ENCODE measurements at regions not wholly inside any gene's neighbourhood (a gene's known extent, or its start where the extent isn't known, plus 50 kb on each side); places are given as distances from the start of the nearest gene placed in this dataset.

DNA sequence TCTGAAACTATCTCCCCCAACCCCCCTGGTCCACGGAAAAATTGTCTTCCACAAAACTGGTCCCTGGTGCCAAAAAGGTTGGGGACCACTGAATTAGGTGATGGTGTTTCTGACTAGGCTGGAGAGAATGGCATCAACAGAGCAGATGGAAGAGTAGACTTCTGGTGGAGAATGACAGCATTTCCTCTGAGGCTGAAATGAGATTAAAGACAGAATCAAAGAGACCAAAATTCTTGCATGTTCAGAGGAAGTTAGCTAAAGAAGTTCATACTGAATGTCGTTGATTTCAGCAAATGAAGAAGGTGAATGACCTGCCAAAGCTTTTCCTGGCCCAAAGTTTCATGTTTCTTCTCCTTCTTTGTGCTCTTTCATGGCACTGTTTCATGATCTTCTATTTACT is 188.2 kb upstream of the RUNX1 start:
- Histone ChIP-seq H3K4me1 (no peaks in the 10 kb centered on the region), H3K36me3 (no peaks in the 10 kb centered on the region), H3K27ac (no peak overlapping the region), H3K9me3 (peaks cover 0 to 7% (median 0%) of the 10 kb centered on the region in 4 donors), H3K4me3 (no peak overlapping the region), H3K27me3 (no peaks in the 10 kb centered on the region)
- WGBS, 2 donors: 70 to 72% methylated on average over 2 of the region's 2 CpGs
- ATAC-seq (ENCODE audit: low FRiP score in 2 of 2) (no peak), DNase-seq (no peak)
- TF ChIP-seq, protein P1, sequence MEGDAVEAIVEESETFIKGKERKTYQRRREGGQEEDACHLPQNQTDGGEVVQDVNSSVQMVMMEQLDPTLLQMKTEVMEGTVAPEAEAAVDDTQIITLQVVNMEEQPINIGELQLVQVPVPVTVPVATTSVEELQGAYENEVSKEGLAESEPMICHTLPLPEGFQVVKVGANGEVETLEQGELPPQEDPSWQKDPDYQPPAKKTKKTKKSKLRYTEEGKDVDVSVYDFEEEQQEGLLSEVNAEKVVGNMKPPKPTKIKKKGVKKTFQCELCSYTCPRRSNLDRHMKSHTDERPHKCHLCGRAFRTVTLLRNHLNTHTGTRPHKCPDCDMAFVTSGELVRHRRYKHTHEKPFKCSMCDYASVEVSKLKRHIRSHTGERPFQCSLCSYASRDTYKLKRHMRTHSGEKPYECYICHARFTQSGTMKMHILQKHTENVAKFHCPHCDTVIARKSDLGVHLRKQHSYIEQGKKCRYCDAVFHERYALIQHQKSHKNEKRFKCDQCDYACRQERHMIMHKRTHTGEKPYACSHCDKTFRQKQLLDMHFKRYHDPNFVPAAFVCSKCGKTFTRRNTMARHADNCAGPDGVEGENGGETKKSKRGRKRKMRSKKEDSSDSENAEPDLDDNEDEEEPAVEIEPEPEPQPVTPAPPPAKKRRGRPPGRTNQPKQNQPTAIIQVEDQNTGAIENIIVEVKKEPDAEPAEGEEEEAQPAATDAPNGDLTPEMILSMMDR (IDR thresholded peaks at IDR 0.05): no peak
- TF ChIP-seq POLR2AphosphoS5 (IDR thresholded peaks at IDR 0.05) (no peak), EP300 (IDR thresholded peaks at IDR 0.05) (no peak), POLR2A (IDR thresholded peaks at IDR 0.05) (no peak)

DNA sequence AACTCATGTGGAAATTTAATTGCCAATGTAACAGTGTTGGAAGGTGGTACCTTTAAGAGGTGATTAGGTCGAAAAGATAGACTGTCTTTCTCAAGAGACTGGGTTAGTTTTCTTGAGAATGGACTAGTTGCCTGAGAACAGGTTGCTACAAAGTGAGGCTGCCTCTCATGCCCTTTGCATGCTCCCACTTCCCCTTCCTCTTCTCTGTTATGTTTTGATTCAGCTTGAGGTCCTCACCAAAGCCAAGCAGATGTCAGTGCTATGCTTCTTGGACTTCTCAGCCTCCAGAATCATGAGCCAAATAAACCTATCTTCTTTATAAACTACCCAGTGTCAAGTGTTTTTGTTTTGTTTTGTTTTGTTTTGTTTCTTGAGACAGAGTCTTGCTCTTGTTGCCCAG is 187.0 kb upstream of the RUNX1 start:
- 97 to 100% methylated on average over 1 of the region's 1 CpG for WGBS, 2 donors
- DNase-seq: no peak
- no peak for TF ChIP-seq EP300 (IDR thresholded peaks at IDR 0.05)
- no peak for TF ChIP-seq POLR2AphosphoS5 (IDR thresholded peaks at IDR 0.05)
- TF ChIP-seq, protein P1 (IDR thresholded peaks at IDR 0.05): no peak
- H3K4me1 ChIP-seq: no peaks in the 10 kb centered on the region
- H3K36me3 ChIP-seq: no peaks in the 10 kb centered on the region
- no peak for ATAC-seq (ENCODE audit: low FRiP score in 2 of 2)
- peaks cover 0 to 7% (median 0%) of the 10 kb centered on the region in 4 donors for H3K9me3 ChIP-seq
- H3K4me3 ChIP-seq: no peak overlapping the region
- H3K27me3 ChIP-seq: no peaks in the 10 kb centered on the region
- H3K27ac ChIP-seq: no peak overlapping the region

DNA sequence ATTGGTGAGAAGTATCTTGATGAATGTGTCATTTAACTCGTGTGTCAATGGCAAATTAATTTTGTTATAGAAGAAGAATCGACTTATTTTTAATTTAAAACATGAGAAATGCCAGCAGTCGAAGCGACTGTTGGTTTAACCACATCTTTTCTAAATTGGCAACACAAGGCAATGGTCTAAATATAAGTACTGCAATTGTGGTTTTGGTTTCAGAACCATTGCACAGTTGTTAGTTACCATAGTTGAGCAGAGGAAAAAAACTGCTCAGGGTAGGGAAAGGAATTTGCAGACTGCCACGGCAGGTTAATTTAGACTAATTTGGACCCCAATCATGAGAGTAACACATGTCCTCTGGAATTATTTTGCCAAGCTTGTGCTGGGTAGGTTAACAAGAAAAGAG is 185.6 kb upstream of the RUNX1 start:
- 64 to 66% methylated on average over 5 of the region's 5 CpGs for WGBS, 2 donors
- Histone ChIP-seq H3K27ac (no peak overlapping the region), H3K4me1 (no peaks in the 10 kb centered on the region), H3K27me3 (no peaks in the 10 kb centered on the region), H3K36me3 (no peaks in the 10 kb centered on the region), H3K9me3 (peaks cover 0 to 7% (median 0%) of the 10 kb centered on the region in 4 donors), H3K4me3 (no peak overlapping the region)
- DNase-seq: no peak
- ATAC-seq (ENCODE audit: low FRiP score in 2 of 2): no peak
- TF ChIP-seq, protein P1 (IDR thresholded peaks at IDR 0.05): no peak
- TF ChIP-seq EP300 (IDR thresholded peaks at IDR 0.05): no peak
- TF ChIP-seq POLR2AphosphoS5 (IDR thresholded peaks at IDR 0.05): no peak
- no peak for TF ChIP-seq POLR2A (IDR thresholded peaks at IDR 0.05)

DNA sequence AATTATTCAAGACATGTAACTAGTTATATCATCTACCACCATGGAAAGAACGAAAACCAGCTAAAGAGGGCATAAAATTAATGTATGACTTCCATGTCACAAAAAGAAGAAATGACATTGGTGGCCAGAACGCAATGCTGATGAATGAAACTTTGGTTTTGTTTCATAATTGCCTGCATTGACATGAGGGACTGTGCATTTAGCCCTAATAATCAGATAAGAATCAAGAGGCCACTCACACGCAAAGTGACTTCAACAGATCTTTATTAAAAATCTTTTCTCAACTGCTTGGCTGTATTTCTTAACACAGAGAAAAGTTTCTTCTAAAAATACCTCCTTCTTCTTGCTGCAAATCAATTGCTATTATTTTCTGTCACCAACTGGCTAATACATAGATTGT is 184.7 kb upstream of the RUNX1 start:
- WGBS, 2 donors: 84 to 85% methylated on average over 3 of the region's 3 CpGs
- no peaks in the 10 kb centered on the region for H3K4me1 ChIP-seq
- DNase-seq: no peak
- H3K9me3 ChIP-seq: peaks cover 0 to 7% (median 0%) of the 10 kb centered on the region in 4 donors
- no peak overlapping the region for H3K27ac ChIP-seq
- TF ChIP-seq, protein P1 (IDR thresholded peaks at IDR 0.05): no peak
- TF ChIP-seq POLR2AphosphoS5 (IDR thresholded peaks at IDR 0.05): no peak
- TF ChIP-seq POLR2A (IDR thresholded peaks at IDR 0.05): no peak
- no peak for TF ChIP-seq EP300 (IDR thresholded peaks at IDR 0.05)
- no peaks in the 10 kb centered on the region for H3K27me3 ChIP-seq
- H3K36me3 ChIP-seq: no peaks in the 10 kb centered on the region
- no peak overlapping the region for H3K4me3 ChIP-seq
- ATAC-seq (ENCODE audit: low FRiP score in 2 of 2): no peak

DNA sequence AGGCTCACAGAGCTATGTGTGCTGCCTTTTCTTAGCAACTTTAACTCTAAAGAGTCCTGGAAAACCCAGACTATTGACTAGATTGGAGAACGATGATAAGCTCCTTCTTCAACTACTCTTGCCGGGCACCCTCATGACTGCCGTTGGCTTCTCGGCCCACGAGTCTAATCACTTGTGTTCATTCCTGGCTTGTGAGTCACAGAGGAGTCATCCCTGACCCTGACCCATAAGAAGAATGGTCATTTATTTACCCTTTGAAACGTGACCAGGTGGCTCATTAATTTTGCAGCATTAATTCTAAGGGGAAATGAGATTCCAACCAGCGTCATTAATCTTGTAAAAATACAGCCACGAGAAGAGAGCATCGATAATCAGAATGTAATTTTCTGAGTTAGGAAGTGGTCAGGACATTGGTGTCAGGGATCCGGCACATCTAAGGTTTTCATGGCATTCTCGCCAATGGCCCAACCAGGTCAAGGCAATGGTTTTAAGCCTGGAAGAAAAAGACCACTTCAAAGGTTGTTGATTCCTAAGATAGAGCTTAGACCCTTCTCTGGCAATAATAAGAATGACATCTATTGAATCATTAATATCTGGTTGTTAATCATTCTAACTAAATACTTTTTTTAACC is 183.6 kb upstream of the RUNX1 start:
- Histone ChIP-seq H3K36me3 (no peaks in the 10 kb centered on the region), H3K4me1 (no peaks in the 10 kb centered on the region), H3K27ac (no peak overlapping the region), H3K4me3 (no peak overlapping the region), H3K27me3 (no peaks in the 10 kb centered on the region), H3K9me3 (peaks cover 0 to 7% (median 0%) of the 10 kb centered on the region in 4 donors)
- TF ChIP-seq EP300 (IDR thresholded peaks at IDR 0.05) (no peak), POLR2AphosphoS5 (IDR thresholded peaks at IDR 0.05) (peak in 1 of 2 donors; percentile 32)
- DNase-seq (no peak), ATAC-seq (ENCODE audit: low FRiP score in 2 of 2) (peak in 1 of 2 donors; percentile 39)
- WGBS, 2 donors: 60 to 70% methylated on average over 11 of the region's 11 CpGs

Measured in upper lobe of left lung (tissue), 6 donors.